ENCODE measurements at regions not wholly inside any gene's neighbourhood (a gene's known extent, or its start where the extent isn't known, plus 50 kb on each side); places are given as distances from the start of the nearest gene placed in this dataset.

- TF ChIP-seq EGR1 (IDR thresholded peaks at IDR 0.05; ENCODE audit: low read depth) (no peak), EZH2 (IDR thresholded peaks at IDR 0.05) (no peak), ZNF274 (IDR thresholded peaks at IDR 0.05; ENCODE audit: low read depth, low read length) (no peak), POLR2A (IDR thresholded peaks at IDR 0.05; ENCODE audit: borderline replicate concordance, extremely low read depth, insufficient read depth, insufficient read length) (no peak), REST (IDR thresholded peaks at IDR 0.05; ENCODE audit: low read depth) (no peak), CTCF (IDR thresholded peaks at IDR 0.05 in 2 of 3, conservative IDR thresholded peaks at IDR 0.05 in 1 of 3; ENCODE audit: borderline replicate concordance in 1 of 3, insufficient read depth in 1 of 3, low read depth in 2 of 3, low read length in 2 of 3) (no peak), EZH2phosphoT487 (IDR thresholded peaks at IDR 0.05; ENCODE audit: borderline replicate concordance) (no peak), POLR2AphosphoS5 (IDR thresholded peaks at IDR 0.05; ENCODE audit: low read depth, low read length) (no peak), ZFX (IDR thresholded peaks at IDR 0.05) (no peak)
Observed at GRCh38 chr3:16817197-16817596, 67.6 kb upstream of the PLCL2 start.

Measured in HCT116 (cell line).